ENCODE measurements at regions not wholly inside any gene's neighbourhood (a gene's known extent, or its start where the extent isn't known, plus 50 kb on each side); places are given as distances from the start of the nearest gene placed in this dataset.
"Not testable (repeated sequence)": the region's sequence is repeated elsewhere in the genome, so short reads cannot be mapped to it uniquely, and the experiment has no call there.

- no peak for DNase-seq
Measured at GRCh38 chr5:104345222-104346016, 782.8 kb upstream of the NUDT12 start.

- DNase-seq: no peak
Measured at GRCh38 chr5:104344809-104345208, 782.2 kb upstream of the NUDT12 start.

- no peak for DNase-seq
Measured at GRCh38 chr5:104327801-104328200, 765.2 kb upstream of the NUDT12 start.

GRCh38 chr5:104326966-104327365 lies 764.4 kb upstream of the NUDT12 start:
- DNase-seq: no peak

- DNase-seq: no peak
Measured at GRCh38 chr5:104325356-104325755, 762.8 kb upstream of the NUDT12 start.

- DNase-seq: not testable (repeated sequence)
Measured at GRCh38 chr5:104316676-104317075, 754.1 kb upstream of the NUDT12 start.

- no peak for DNase-seq
Measured at GRCh38 chr5:104312481-104312880, 749.9 kb upstream of the NUDT12 start.

- DNase-seq: no peak
Measured at GRCh38 chr5:104305602-104306001, 743.0 kb upstream of the NUDT12 start.

- DNase-seq: no peak
Measured at GRCh38 chr5:104299998-104300706, 737.6 kb upstream of the NUDT12 start.

- no peak for DNase-seq
Measured at GRCh38 chr5:104298518-104298917, 735.9 kb upstream of the NUDT12 start.

- no peak for DNase-seq
Measured at GRCh38 chr5:104297076-104297475, 734.5 kb upstream of the NUDT12 start.

- DNase-seq: no peak
Measured at GRCh38 chr5:104295991-104296390, 733.4 kb upstream of the NUDT12 start.

- DNase-seq: no peak
Measured at GRCh38 chr5:104283136-104283535, 720.5 kb upstream of the NUDT12 start.

- DNase-seq: no peak
Measured at GRCh38 chr5:104273725-104274124, 711.1 kb upstream of the NUDT12 start.

- DNase-seq: no peak
Measured at GRCh38 chr5:104267320-104268015, 704.9 kb upstream of the NUDT12 start.

- no peak for DNase-seq
Measured at GRCh38 chr5:104266161-104266560, 703.6 kb upstream of the NUDT12 start.

- no peak for DNase-seq
Measured at GRCh38 chr5:104265531-104266140, 703.0 kb upstream of the NUDT12 start.

GRCh38 chr5:104247260-104247659 lies 684.7 kb upstream of the NUDT12 start:
- DNase-seq: no peak

- no peak for DNase-seq
Measured at GRCh38 chr5:104241046-104241445, 678.5 kb upstream of the NUDT12 start.

GRCh38 chr5:104237586-104237985 lies 675.0 kb upstream of the NUDT12 start:
- no peak for DNase-seq

- no peak for DNase-seq
Measured at GRCh38 chr5:104223885-104224773, 661.5 kb upstream of the NUDT12 start.

GRCh38 chr5:104218200-104218599 lies 655.6 kb upstream of the NUDT12 start:
- no peak for DNase-seq

Measured in CD4-positive, alpha-beta T cell treated with Interleukin-6 for 4 hours (primary cell).